Sigmoid colon (tissue), 6 donors: ENCODE measurements at regions not wholly inside any gene's neighbourhood (a gene's known extent, or its start where the extent isn't known, plus 50 kb on each side); places are given as distances from the start of the nearest gene placed in this dataset.

ENCODE experiments used
- DNase-seq: peaks from one replicate; pipeline ENCODE4 v3.0.0-alpha.2; 2019
- H3K27ac ChIP-seq, 4 donors: fragments of 200-600 bp; sonication (generic); one replicate each; pipeline ENCODE4 v1.5.1; 2016 to 2019; ENCODE audit warnings: mild to moderate bottlenecking in 1 of 4
- H3K27me3 ChIP-seq, 3 donors: fragments of 200-600 bp; sonication (generic); one replicate each; pipeline ENCODE4 v1.5.1; 2019; ENCODE audit warnings: mild to moderate bottlenecking in 1 of 3
- H3K36me3 ChIP-seq, 4 donors: fragments of 200-600 bp; sonication (generic); one replicate each; pipeline ENCODE4 v1.5.1; 2016 to 2019
- H3K4me1 ChIP-seq, 4 donors: fragments of 200-600 bp; sonication (generic); one replicate each; pipeline ENCODE4 v1.5.1; 2017 to 2019
- H3K4me3 ChIP-seq, 4 donors: fragments of 200-600 bp; sonication (generic); one replicate each; pipeline ENCODE4 v1.5.1; 2017 to 2019; ENCODE audit warnings: mild to moderate bottlenecking in 2 of 4, moderate library complexity in 1 of 4
- H3K9me3 ChIP-seq, 4 donors: fragments of 200-600 bp in 3 of 4; sonication (generic) in 3 of 4; one replicate each; pipeline versions ENCODE4 v1.5.1 to v1.6.1; 2013 to 2019
- CTCF ChIP-seq, 4 experiments: fragments of 450-650 bp in 3 of 4; fragments of 200-600 bp in 1 of 4; IDR thresholded peaks; one replicate each; pipeline ENCODE4 v1.5.1; 2016 to 2019; ENCODE audit warnings: antibody characterized with exemption in 4 of 4, mild to moderate bottlenecking in 3 of 4, moderate library complexity in 2 of 4
- EP300 ChIP-seq, 4 donors: sonication (generic); formaldehyde crosslinking; IDR thresholded peaks; one replicate each; pipeline ENCODE4 v1.6.1; 2017; ENCODE audit warnings: antibody characterized with exemption in 4 of 4
- POLR2A ChIP-seq, 2 donors: fragments of 450-650 bp; IDR thresholded peaks; one replicate each; pipeline ENCODE4 v1.6.1; 2016; ENCODE audit warnings: antibody characterized with exemption in 2 of 2, mild to moderate bottlenecking in 2 of 2, moderate library complexity in 2 of 2
- POLR2AphosphoS5 ChIP-seq, 4 donors: sonication (generic); formaldehyde crosslinking; IDR thresholded peaks; one replicate each; pipeline ENCODE4 v1.6.1; 2017; ENCODE audit warnings: antibody characterized with exemption in 4 of 4
- WGBS, 2 donors: extraction: QIAGEN DNeasy Blood & Tissue Kit; methylation state at CpG; one replicate each; pipeline ENCODE4 v1.1.7; 2013; 5-methylcytosine and 5-hydroxymethylcytosine counted together
- intact Hi-C: fragments of 100-400 bp; cut with DNase I; formaldehyde crosslinking; loops from one replicate; pipeline ENCODE4 v1.15.1; 2023
- donor health status: healthy with polysubstance abuse.
- donor health status: healthy.

GRCh38 chr10:44309939-44310761, 74.7 kb downstream of the CXCL12 start:
- intact Hi-C loops, result loop anchor here (2.0 to 10.0 kb wide), 4 partner anchors 77 to 638 kb away; no protein-coding TSS in a partner anchor
- TF ChIP-seq POLR2AphosphoS5 (IDR thresholded peaks at IDR 0.05) (no peak), EP300 (IDR thresholded peaks at IDR 0.05) (no peak), POLR2A (IDR thresholded peaks at IDR 0.05) (no peak), CTCF (IDR thresholded peaks at IDR 0.05) (no peak)
- Histone ChIP-seq H3K27me3 (no peaks in the 10 kb centered on the region), H3K36me3 (no peaks in the 10 kb centered on the region), H3K9me3 (no peaks in the 10 kb centered on the region), H3K27ac (peak overlapping the region in 2 of 4 donors; percentile 35 to 50), H3K4me3 (peak overlapping the region in 2 of 4 donors; percentile 36 to 39), H3K4me1 (peaks cover 0 to 26% (median 10%) of the 10 kb centered on the region in 4 donors)
- no peak for DNase-seq
- WGBS, 2 donors, result 91 to 93% methylated on average over 32 of the region's 32 CpGs

GRCh38 chr10:44309361-44309760, 75.5 kb downstream of the CXCL12 start:
- H3K9me3 ChIP-seq, result no peaks in the 10 kb centered on the region
- H3K36me3 ChIP-seq, result no peaks in the 10 kb centered on the region
- no peaks in the 10 kb centered on the region for H3K27me3 ChIP-seq
- H3K4me3 ChIP-seq, result no peak overlapping the region
- no peak for DNase-seq
- 71 to 74% methylated on average over 4 of the region's 4 CpGs for WGBS, 2 donors
- TF ChIP-seq CTCF (IDR thresholded peaks at IDR 0.05) (no peak), EP300 (IDR thresholded peaks at IDR 0.05) (no peak), POLR2AphosphoS5 (IDR thresholded peaks at IDR 0.05) (no peak), POLR2A (IDR thresholded peaks at IDR 0.05) (no peak)
- intact Hi-C loops, result loop anchor here (10.0 kb wide), 1 partner anchor 555 kb away; no protein-coding TSS in a partner anchor
- peak overlapping the region in 2 of 4 donors; percentile 12 to 35 for H3K27ac ChIP-seq
- H3K4me1 ChIP-seq, result peaks cover 0 to 26% (median 10%) of the 10 kb centered on the region in 4 donors

GRCh38 chr10:44308935-44309334, 76.0 kb downstream of the CXCL12 start:
- H3K4me3 ChIP-seq, result no peak overlapping the region
- intact Hi-C loops, result loop anchor here (10.0 kb wide), 1 partner anchor 556 kb away; no protein-coding TSS in a partner anchor
- WGBS, 2 donors, result 77 to 90% methylated on average over 4 of the region's 4 CpGs
- H3K36me3 ChIP-seq, result no peaks in the 10 kb centered on the region
- DNase-seq, result no peak
- TF ChIP-seq POLR2A (IDR thresholded peaks at IDR 0.05), result no peak
- no peak for TF ChIP-seq EP300 (IDR thresholded peaks at IDR 0.05)
- H3K9me3 ChIP-seq, result no peaks in the 10 kb centered on the region
- peak overlapping the region in 1 of 4 donors; percentile 8 for H3K27ac ChIP-seq
- peaks cover 0 to 26% (median 10%) of the 10 kb centered on the region in 4 donors for H3K4me1 ChIP-seq
- H3K27me3 ChIP-seq, result no peaks in the 10 kb centered on the region

- intact Hi-C loops, result loop anchor here (10.0 kb wide), 1 partner anchor 557 kb away; no protein-coding TSS in a partner anchor
- WGBS, 2 donors, result 75 to 82% methylated on average over 3 of the region's 3 CpGs
- Histone ChIP-seq H3K4me1 (peaks cover 0 to 26% (median 10%) of the 10 kb centered on the region in 4 donors), H3K27me3 (no peaks in the 10 kb centered on the region), H3K36me3 (no peaks in the 10 kb centered on the region), H3K9me3 (no peaks in the 10 kb centered on the region), H3K4me3 (no peak overlapping the region), H3K27ac (no peak overlapping the region)
- TF ChIP-seq POLR2A (IDR thresholded peaks at IDR 0.05), result no peak
- no peak for DNase-seq
Measured at GRCh38 chr10:44307691-44308090, 77.2 kb downstream of the CXCL12 start.

DNA sequence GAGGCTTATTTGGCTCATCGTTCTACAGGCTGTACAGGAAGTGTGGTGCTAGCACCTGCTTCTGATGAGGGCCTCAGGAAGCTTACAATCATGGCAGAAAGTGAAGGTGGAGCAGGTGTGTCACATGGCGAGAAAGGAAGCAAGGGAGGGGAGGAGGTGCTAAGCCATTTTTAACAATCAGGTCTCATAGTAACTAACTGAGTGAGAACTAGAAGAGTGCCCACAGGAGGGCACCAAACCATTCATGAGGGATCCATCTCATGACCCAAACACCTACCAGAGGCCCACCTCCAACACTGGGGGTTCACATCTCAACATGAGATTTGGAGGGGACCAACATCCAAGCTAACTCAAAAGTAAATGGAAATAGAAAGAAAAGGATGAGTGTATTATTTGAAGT, 78.1 kb downstream of the CXCL12 start:
- intact Hi-C loops, result loop anchor here (10.0 kb wide), 1 partner anchor 558 kb away; no protein-coding TSS in a partner anchor

More for the DNA sequence above, 78.1 kb downstream of the CXCL12 start:
- Histone ChIP-seq H3K9me3 (no peaks in the 10 kb centered on the region), H3K4me1 (peaks cover 0 to 26% (median 10%) of the 10 kb centered on the region in 4 donors), H3K27ac (no peak overlapping the region), H3K36me3 (no peaks in the 10 kb centered on the region), H3K27me3 (no peaks in the 10 kb centered on the region), H3K4me3 (no peak overlapping the region)
- TF ChIP-seq CTCF (IDR thresholded peaks at IDR 0.05), result no peak
- no peak for TF ChIP-seq POLR2AphosphoS5 (IDR thresholded peaks at IDR 0.05)
- no peak for TF ChIP-seq EP300 (IDR thresholded peaks at IDR 0.05)
- no peak for TF ChIP-seq POLR2A (IDR thresholded peaks at IDR 0.05)
- no peak for DNase-seq
- 51 to 66% methylated on average over 2 of the region's 2 CpGs for WGBS, 2 donors
